AG04449 (cell line): ENCODE measurements at regions not wholly inside any gene's neighbourhood (a gene's known extent, or its start where the extent isn't known, plus 50 kb on each side); places are given as distances from the start of the nearest gene placed in this dataset.
A peak's percentile ranks its signal among the peaks of the same experiment; 100 is the strongest.

Experiments
- CTCF ChIA-PET: fragments of 350-600 bp; formaldehyde crosslinking; extraction: SDS; loops from one replicate; lab custom pipeline; 2021; ENCODE audit warnings: antibody characterized with exemption; lab: Yijun Ruan, JAX
- POLR2A ChIA-PET: fragments of 400-600, 350-600 bp; formaldehyde crosslinking; extraction: SDS; loops from one replicate; lab custom pipeline; 2020; ENCODE audit warnings: antibody characterized with exemption, inconsistent platforms; lab: Yijun Ruan, JAX
- DNase-seq: peaks from one replicate; pipeline ENCODE4 v3.0.0-alpha.2; 2010; ENCODE audit warnings: low read depth, low spot score
- H3K4me3 ChIP-seq: 2 replicates; pipeline ENCODE4 v1.5.1; 2011; ENCODE audit warnings: low read depth, mild to moderate bottlenecking, control low read depth, low read length
- TF ChIP-seq, protein P1 (sequence below): IDR thresholded peaks from one replicate; pipeline ENCODE4 v1.5.1; 2011; ENCODE audit warnings: mild to moderate bottlenecking, moderate library complexity, low read length, control low read depth, inconsistent platforms; ENCODE audit not compliant: insufficient read depth; ENCODE audit errors: missing control alignments

DNA sequence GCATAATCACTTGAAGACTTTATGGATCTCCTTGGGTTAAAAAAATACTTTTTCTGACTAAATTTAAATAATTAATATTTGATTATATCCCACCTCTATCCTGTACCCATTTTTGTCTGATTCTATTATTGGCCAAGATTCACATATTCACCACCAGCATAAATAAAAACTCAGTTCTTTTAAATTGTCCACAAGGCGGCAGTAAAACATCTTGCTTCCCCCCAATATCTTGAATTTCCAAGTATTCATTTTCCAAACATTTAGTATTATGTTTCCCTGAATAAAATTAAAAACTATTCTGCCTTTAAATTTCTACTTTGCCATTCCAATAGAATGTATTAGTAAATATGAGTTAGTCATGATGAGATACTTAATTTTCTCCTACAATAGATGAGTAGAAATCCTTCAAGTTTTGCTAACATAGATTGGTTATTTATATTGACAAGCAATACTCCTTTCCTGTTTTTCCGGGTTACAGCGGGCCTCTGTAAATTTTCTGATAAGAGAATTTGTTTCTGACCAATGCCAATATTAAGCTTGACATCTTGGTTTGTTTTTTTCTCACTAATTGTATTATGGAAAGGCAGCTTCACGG, 218.7 kb upstream of the MDFIC2 start:
- H3K4me3 ChIP-seq: no peak overlapping the region
- no peak for DNase-seq
- TF ChIP-seq, protein P1, sequence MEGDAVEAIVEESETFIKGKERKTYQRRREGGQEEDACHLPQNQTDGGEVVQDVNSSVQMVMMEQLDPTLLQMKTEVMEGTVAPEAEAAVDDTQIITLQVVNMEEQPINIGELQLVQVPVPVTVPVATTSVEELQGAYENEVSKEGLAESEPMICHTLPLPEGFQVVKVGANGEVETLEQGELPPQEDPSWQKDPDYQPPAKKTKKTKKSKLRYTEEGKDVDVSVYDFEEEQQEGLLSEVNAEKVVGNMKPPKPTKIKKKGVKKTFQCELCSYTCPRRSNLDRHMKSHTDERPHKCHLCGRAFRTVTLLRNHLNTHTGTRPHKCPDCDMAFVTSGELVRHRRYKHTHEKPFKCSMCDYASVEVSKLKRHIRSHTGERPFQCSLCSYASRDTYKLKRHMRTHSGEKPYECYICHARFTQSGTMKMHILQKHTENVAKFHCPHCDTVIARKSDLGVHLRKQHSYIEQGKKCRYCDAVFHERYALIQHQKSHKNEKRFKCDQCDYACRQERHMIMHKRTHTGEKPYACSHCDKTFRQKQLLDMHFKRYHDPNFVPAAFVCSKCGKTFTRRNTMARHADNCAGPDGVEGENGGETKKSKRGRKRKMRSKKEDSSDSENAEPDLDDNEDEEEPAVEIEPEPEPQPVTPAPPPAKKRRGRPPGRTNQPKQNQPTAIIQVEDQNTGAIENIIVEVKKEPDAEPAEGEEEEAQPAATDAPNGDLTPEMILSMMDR: peak; percentile 23
- CTCF ChIA-PET: interaction anchor here (0.6 to 3.2 kb wide), 15 partner anchors 9 to 1150 kb away, joined by 3 to 31 read pairs (median 4); no protein-coding TSS in a partner anchor
- POLR2A ChIA-PET: no interaction called here

GRCh38 chr3:70530626-70531025, 218.2 kb upstream of the MDFIC2 start:
- no peak for DNase-seq
- TF ChIP-seq, protein P1: no peak
- CTCF ChIA-PET: interaction anchor here (0.9 to 3.2 kb wide), 4 partner anchors 13 to 1151 kb away, joined by 3 to 10 read pairs (median 4); no protein-coding TSS in a partner anchor
- H3K4me3 ChIP-seq: no peak overlapping the region
- POLR2A ChIA-PET: no interaction called here

GRCh38 chr3:70527026-70527425, 214.6 kb upstream of the MDFIC2 start:
- peak; percentile 12 for DNase-seq
- ChIA-PET CTCF (interaction anchor here (1.4 to 1.6 kb wide), 2 partner anchors 24 to 1155 kb away, joined by 4 to 5 read pairs; no protein-coding TSS in a partner anchor), POLR2A (no interaction called here)
- TF ChIP-seq, protein P1: no peak
- no peak overlapping the region; the same call in 1 of the 2 replicates for H3K4me3 ChIP-seq

- no peak for DNase-seq
- H3K4me3 ChIP-seq: no peak overlapping the region
- ChIA-PET CTCF (interaction anchor here (3.3 kb wide), 1 partner anchor 12 kb away, joined by 14 read pairs; no protein-coding TSS in a partner anchor), POLR2A (no interaction called here)
- TF ChIP-seq, protein P1: no peak
These were observed 207.6 kb upstream of the MDFIC2 start for GRCh38 chr3:70519913-70520659.

- POLR2A ChIA-PET: no interaction called here
- CTCF ChIA-PET: no interaction called here
- DNase-seq: no peak
- TF ChIP-seq, protein P1: no peak
- no peak overlapping the region for H3K4me3 ChIP-seq
These were observed 206.6 kb upstream of the MDFIC2 start for GRCh38 chr3:70519026-70519425.

- TF ChIP-seq, protein P1: no peak
- ChIA-PET POLR2A (no interaction called here), CTCF (interaction anchor here (1.2 to 1.3 kb wide), 2 partner anchors 16 to 32 kb away, joined by 3 to 4 read pairs; no protein-coding TSS in a partner anchor)
- DNase-seq: no peak
- H3K4me3 ChIP-seq: no peak overlapping the region
These were observed 205.9 kb upstream of the MDFIC2 start for GRCh38 chr3:70518356-70518755.
